RPMI8226 (cell line): ENCODE measurements at regions not wholly inside any gene's neighbourhood (a gene's known extent, or its start where the extent isn't known, plus 50 kb on each side); places are given as distances from the start of the nearest gene placed in this dataset.
A peak's percentile ranks its signal among the peaks of the same experiment; 100 is the strongest.
"Not testable (repeated sequence)": the region's sequence is repeated elsewhere in the genome, so short reads cannot be mapped to it uniquely, and the experiment has no call there.

Source experiments
- DNase-seq: peaks from one replicate; pipeline ENCODE4 v3.0.0-alpha.2; 2015

- DNase-seq: no peak
Measured at GRCh38 chr4:57303012-57303751, 193.0 kb upstream of the IGFBP7 start.

- not testable (repeated sequence) for DNase-seq
Measured at GRCh38 chr4:57300300-57300699, 190.1 kb upstream of the IGFBP7 start.

- no peak for DNase-seq
Measured at GRCh38 chr4:57291911-57292310, 181.7 kb upstream of the IGFBP7 start.

- no peak for DNase-seq
Measured at GRCh38 chr4:57287687-57288604, 177.8 kb upstream of the IGFBP7 start.

- DNase-seq: no peak
Measured at GRCh38 chr4:57282933-57283310, 172.7 kb upstream of the IGFBP7 start.

GRCh38 chr4:57280481-57280880 lies 170.3 kb upstream of the IGFBP7 start:
- DNase-seq: no peak

- DNase-seq: no peak
Measured at GRCh38 chr4:57278780-57279179, 168.6 kb upstream of the IGFBP7 start.

- DNase-seq: no peak
Measured at GRCh38 chr4:57274082-57274481, 163.9 kb upstream of the IGFBP7 start.

- DNase-seq: no peak
Measured at GRCh38 chr4:57270346-57270745, 160.2 kb upstream of the IGFBP7 start.

- no peak for DNase-seq
Measured at GRCh38 chr4:57265831-57266582, 155.8 kb upstream of the IGFBP7 start.

GRCh38 chr4:57254754-57255153 lies 144.6 kb upstream of the IGFBP7 start:
- DNase-seq: no peak

- DNase-seq: no peak
Measured at GRCh38 chr4:57249083-57249482, 138.9 kb upstream of the IGFBP7 start.

- DNase-seq: no peak
Measured at GRCh38 chr4:57243076-57243475, 132.9 kb upstream of the IGFBP7 start.

- no peak for DNase-seq
Measured at GRCh38 chr4:57234252-57234775, 124.1 kb upstream of the IGFBP7 start.

GRCh38 chr4:57233386-57233785 lies 123.2 kb upstream of the IGFBP7 start:
- no peak for DNase-seq

- no peak for DNase-seq
Measured at GRCh38 chr4:57231781-57232180, 121.6 kb upstream of the IGFBP7 start.

- DNase-seq: no peak
Measured at GRCh38 chr4:57220734-57221133, 110.5 kb upstream of the IGFBP7 start.

GRCh38 chr4:57220172-57220571 lies 110.0 kb upstream of the IGFBP7 start:
- DNase-seq: no peak

GRCh38 chr4:57219431-57219830 lies 109.2 kb upstream of the IGFBP7 start:
- DNase-seq: no peak

- no peak for DNase-seq
Measured at GRCh38 chr4:57214654-57215411, 104.6 kb upstream of the IGFBP7 start.

- DNase-seq: peak; percentile 2
Measured at GRCh38 chr4:57211131-57211530, 100.9 kb upstream of the IGFBP7 start.

- no peak for DNase-seq
Measured at GRCh38 chr4:57206172-57206571, 96.0 kb upstream of the IGFBP7 start.
